Mammary epithelial cell (primary cell): ENCODE measurements at regions not wholly inside any gene's neighbourhood (a gene's known extent, or its start where the extent isn't known, plus 50 kb on each side); places are given as distances from the start of the nearest gene placed in this dataset.

ENCODE experiments used
- CTCF ChIP-seq, 2 donors: IDR thresholded peaks in 1 of 2; conservative IDR thresholded peaks in 1 of 2; 2 replicates each; pipeline ENCODE4 v1.5.1; 2011 to 2012; ENCODE audit warnings: inconsistent platforms in 2 of 2, low read length in 2 of 2, mild to moderate bottlenecking in 2 of 2, control low read depth in 1 of 2, low read depth in 1 of 2; ENCODE audit not compliant: insufficient read depth in 1 of 2; ENCODE audit errors: extremely low read depth in 1 of 2
- EZH2 ChIP-seq: IDR thresholded peaks from 2 replicates; pipeline ENCODE4 v1.6.1; 2012; ENCODE audit warnings: low read length, inconsistent platforms, borderline replicate concordance

GRCh38 chr5:102583276-102584124, 84.7 kb upstream of the SLCO6A1 start:
- peak; percentile 9 to 36 for TF ChIP-seq CTCF (conservative IDR thresholded peaks at IDR 0.05 in 1 of 2, IDR thresholded peaks at IDR 0.05 in 1 of 2; ENCODE audit: extremely low read depth in 1 of 2, insufficient read depth in 1 of 2, low read depth in 1 of 2, low read length in 2 of 2)
- TF ChIP-seq EZH2, result no peak
